Islet of Langerhans (tissue), 1 donor: ENCODE measurements at regions not wholly inside any gene's neighbourhood (a gene's known extent, or its start where the extent isn't known, plus 50 kb on each side); places are given as distances from the start of the nearest gene placed in this dataset.
"Not testable (repeated sequence)": the region's sequence is repeated elsewhere in the genome, so short reads cannot be mapped to it uniquely, and the experiment has no call there.

ENCODE experiments used
- FAIRE-seq: peaks from one replicate; lab custom pipeline; 2011; peaks lifted over from hg19 to GRCh38; lab: Jason Lieb, UNC

GRCh38 chr4:156539376-156539775 is 432.2 kb downstream of the PDGFC start:
- FAIRE-seq, result no peak

GRCh38 chr4:156538651-156539257 is 432.8 kb downstream of the PDGFC start:
- no peak for FAIRE-seq

- no peak for FAIRE-seq
Measured at GRCh38 chr4:156538210-156538609, 433.4 kb downstream of the PDGFC start.

- no peak for FAIRE-seq
Measured at GRCh38 chr4:156537286-156537685, 434.3 kb downstream of the PDGFC start.

- FAIRE-seq, result no peak
Measured at GRCh38 chr4:156536661-156537060, 434.9 kb downstream of the PDGFC start.

GRCh38 chr4:156534205-156534604 is 437.4 kb downstream of the PDGFC start:
- no peak for FAIRE-seq

- no peak for FAIRE-seq
Measured at GRCh38 chr4:156528216-156528615, 443.4 kb downstream of the PDGFC start.

- no peak for FAIRE-seq
Measured at GRCh38 chr4:156527237-156527993, 444.2 kb downstream of the PDGFC start.

- no peak for FAIRE-seq
Measured at GRCh38 chr4:156523991-156524390, 447.6 kb downstream of the PDGFC start.

GRCh38 chr4:156523492-156523891 is 448.1 kb downstream of the PDGFC start:
- no peak for FAIRE-seq

GRCh38 chr4:156521631-156522030 is 450.0 kb downstream of the PDGFC start:
- no peak for FAIRE-seq

GRCh38 chr4:156517956-156518355 is 453.6 kb downstream of the PDGFC start:
- no peak for FAIRE-seq

GRCh38 chr4:156517546-156517945 is 454.1 kb downstream of the PDGFC start:
- FAIRE-seq, result no peak

- FAIRE-seq, result no peak
Measured at GRCh38 chr4:156516698-156517097, 454.9 kb downstream of the PDGFC start.

- no peak for FAIRE-seq
Measured at GRCh38 chr4:156515295-156515694, 456.3 kb downstream of the PDGFC start.

GRCh38 chr4:156512622-156513021 is 459.0 kb downstream of the PDGFC start:
- no peak for FAIRE-seq

- FAIRE-seq, result not testable (repeated sequence)
Measured at GRCh38 chr4:156509921-156510320, 461.7 kb downstream of the PDGFC start.

GRCh38 chr4:156505341-156505955 is 466.2 kb downstream of the PDGFC start:
- no peak for FAIRE-seq

GRCh38 chr4:156503119-156503518 is 468.5 kb downstream of the PDGFC start:
- no peak for FAIRE-seq

GRCh38 chr4:156501962-156502361 is 469.6 kb downstream of the PDGFC start:
- FAIRE-seq, result no peak

- FAIRE-seq, result no peak
Measured at GRCh38 chr4:156499684-156500083, 471.9 kb downstream of the PDGFC start.

- FAIRE-seq, result no peak
Measured at GRCh38 chr4:156497486-156497885, 474.1 kb downstream of the PDGFC start.

- FAIRE-seq, result no peak
Measured at GRCh38 chr4:156496797-156497196, 474.8 kb downstream of the PDGFC start.

- FAIRE-seq, result no peak
Measured at GRCh38 chr4:156495836-156496235, 475.8 kb downstream of the PDGFC start.
